GM12865 (cell line): ENCODE measurements at regions not wholly inside any gene's neighbourhood (a gene's known extent, or its start where the extent isn't known, plus 50 kb on each side); places are given as distances from the start of the nearest gene placed in this dataset.

Experiments
- DNase-seq: peaks from one replicate; pipeline ENCODE4 v3.0.0; 2010; ENCODE audit warnings: low read depth
- H3K4me3 ChIP-seq: 2 replicates; pipeline ENCODE4 v1.5.1; 2011; ENCODE audit warnings: mild to moderate bottlenecking, low read depth, low read length, control low read depth
- CTCF ChIP-seq: IDR thresholded peaks from 2 replicates; pipeline ENCODE4 v1.5.1; 2011; ENCODE audit warnings: low read length, control low read depth, low read depth, inconsistent platforms; ENCODE audit not compliant: insufficient read depth; ENCODE audit errors: missing control alignments

GRCh38 chr2:217684431-217685254 lies 318.2 kb downstream of the TNS1 start:
- no peak for DNase-seq
- TF ChIP-seq CTCF: no peak
- H3K4me3 ChIP-seq: no peak overlapping the region

GRCh38 chr2:217683106-217683870 lies 319.5 kb downstream of the TNS1 start:
- no peak for DNase-seq
- TF ChIP-seq CTCF: no peak
- no peak overlapping the region for H3K4me3 ChIP-seq

- TF ChIP-seq CTCF: no peak
- DNase-seq: no peak
- no peak overlapping the region for H3K4me3 ChIP-seq
Measured at GRCh38 chr2:217681791-217682190, 321.0 kb downstream of the TNS1 start.

- no peak overlapping the region for H3K4me3 ChIP-seq
Measured at GRCh38 chr2:217680381-217680780, 322.4 kb downstream of the TNS1 start.

GRCh38 chr2:217673627-217674026 lies 329.2 kb downstream of the TNS1 start:
- no peak for DNase-seq
- H3K4me3 ChIP-seq: no peak overlapping the region
- no peak for TF ChIP-seq CTCF

More at GRCh38 chr2:217680381-217680780, 322.4 kb downstream of the TNS1 start:
- no peak for DNase-seq
- no peak for TF ChIP-seq CTCF

GRCh38 chr2:217672472-217672871 lies 330.3 kb downstream of the TNS1 start:
- no peak for DNase-seq
- no peak overlapping the region for H3K4me3 ChIP-seq
- no peak for TF ChIP-seq CTCF
